Caco-2 (cell line): ENCODE measurements at regions not wholly inside any gene's neighbourhood (a gene's known extent, or its start where the extent isn't known, plus 50 kb on each side); places are given as distances from the start of the nearest gene placed in this dataset.
A peak's percentile ranks its signal among the peaks of the same experiment; 100 is the strongest.

Source experiments
- BruUV-seq: library from RNA; stranded (reverse); fragments of 400-500 nt; replicated peaks from 2 replicates; lab custom pipeline; 2021; lab: Mats Ljungman, UMichigan
- CTCF ChIA-PET: fragments of 300-600 bp; sonication (Branson Sonifier 250); formaldehyde crosslinking; loops from one replicate; lab custom pipeline; 2022; ENCODE audit warnings: antibody characterized with exemption; lab: Charles Lee
- POLR2A ChIA-PET: fragments of 300-600 bp; sonication (Branson Sonifier 250); formaldehyde crosslinking; loops from one replicate; lab custom pipeline; 2022; ENCODE audit warnings: antibody characterized with exemption; lab: Charles Lee
- DNase-seq, 2 experiments: peaks; one replicate each; pipeline versions ENCODE4 v3.0.0 to v3.0.0-alpha.2; 2020 to 2022
- H3K27me3 ChIP-seq: replicated peaks from 2 replicates; pipeline ENCODE4 v1.6.0; 2011; ENCODE audit warnings: low read length; ENCODE audit not compliant: control insufficient read depth, insufficient read depth
- H3K36me3 ChIP-seq: 2 replicates; pipeline ENCODE4 v1.5.1; 2011; ENCODE audit warnings: low read length; ENCODE audit not compliant: control insufficient read depth, insufficient read depth
- H3K4me1 ChIP-seq: fragments of 250-450 bp; sonication (Bioruptor Pico); 2 replicates; pipeline ENCODE4 v1.5.1; 2020; ENCODE audit warnings: mild to moderate bottlenecking
- H3K4me3 ChIP-seq: 2 replicates; pipeline ENCODE4 v1.5.1; 2011; ENCODE audit warnings: low read depth, mild to moderate bottlenecking, control low read depth, low read length
- H3K9me3 ChIP-seq: fragments of 250-450 bp; sonication (Bioruptor Pico); 2 replicates; pipeline ENCODE4 v1.5.1; 2020; ENCODE audit warnings: mild to moderate bottlenecking, moderate library complexity
- H3K27ac Mint-ChIP-seq: one replicate; pipeline ENCODE4 v1.8.0; 2022; ENCODE audit warnings: mixed read lengths; ENCODE audit not compliant: unreplicated experiment
- H3K27me3 Mint-ChIP-seq: one replicate; pipeline ENCODE4 v1.8.0; 2022; ENCODE audit warnings: mixed read lengths; ENCODE audit not compliant: insufficient read depth, unreplicated experiment
- H3K36me3 Mint-ChIP-seq: one replicate; pipeline ENCODE4 v1.8.0; 2022; ENCODE audit warnings: mild to moderate bottlenecking, mixed read lengths; ENCODE audit not compliant: insufficient read depth, unreplicated experiment
- H3K4me1 Mint-ChIP-seq: one replicate; pipeline ENCODE4 v1.8.0; 2022; ENCODE audit warnings: low read depth, mixed read lengths; ENCODE audit not compliant: unreplicated experiment
- H3K4me3 Mint-ChIP-seq: one replicate; pipeline ENCODE4 v1.8.0; 2022; ENCODE audit warnings: mild to moderate bottlenecking, moderate library complexity, mixed read lengths; ENCODE audit not compliant: unreplicated experiment
- H3K9me3 Mint-ChIP-seq: one replicate; pipeline ENCODE4 v1.8.0; 2022; ENCODE audit warnings: mixed read lengths; ENCODE audit not compliant: unreplicated experiment
- intact Hi-C: fragments of 100-400 bp; cut with micrococcal nuclease; formaldehyde crosslinking; loops from one replicate; pipeline ENCODE4 v1.10.0; 2022; ENCODE audit not compliant: unreplicated experiment
- TF ChIP-seq, protein P1 (sequence below), 2 experiments: fragments of 200-600 bp in 1 of 2; IDR thresholded peaks; 1 replicate in 1 of 2; 2 replicates in 1 of 2; pipeline versions ENCODE4 v1.5.1 to v1.8.0; 2011 to 2022; ENCODE audit warnings: antibody characterized with exemption in 1 of 2, control low read depth in 1 of 2, inconsistent platforms in 1 of 2, low read depth in 1 of 2, low read length in 1 of 2, mild to moderate bottlenecking in 1 of 2, moderate library complexity in 1 of 2; ENCODE audit not compliant: insufficient read depth in 1 of 2, severe bottlenecking in 1 of 2, unreplicated experiment in 1 of 2

DNA sequence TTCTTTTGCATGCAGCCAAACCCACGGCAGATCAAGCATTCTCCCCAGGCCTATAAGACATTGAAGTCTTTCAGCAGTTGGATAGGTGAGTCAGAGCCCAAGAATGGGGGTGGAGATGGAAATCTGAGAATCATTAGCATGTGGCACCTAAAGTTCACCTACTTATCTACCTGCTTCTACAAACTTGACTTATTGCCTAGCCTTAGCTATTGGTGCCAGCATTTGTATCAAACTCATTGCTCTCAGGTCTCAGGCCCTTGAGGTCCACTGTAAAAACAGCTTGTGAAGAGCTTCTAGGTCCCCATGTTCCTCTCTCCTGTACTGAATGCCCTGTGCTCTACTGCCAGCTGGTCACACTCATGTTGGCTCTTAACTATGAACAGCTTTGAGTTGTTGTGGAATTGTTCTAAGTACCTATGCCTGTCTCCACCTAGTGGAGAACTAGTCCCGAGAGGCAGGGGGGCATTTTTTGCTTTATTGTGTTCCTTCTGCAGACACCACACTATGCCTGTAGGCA lies 278.4 kb upstream of the SPRED2 start:
- no peaks in the 10 kb centered on the region for H3K27me3 ChIP-seq
- no peak overlapping the region for H3K4me3 ChIP-seq
- H3K36me3 ChIP-seq = no peaks in the 10 kb centered on the region
- DNase-seq = peak in 1 of 2 experiments; percentile 16
- TF ChIP-seq, protein P1, sequence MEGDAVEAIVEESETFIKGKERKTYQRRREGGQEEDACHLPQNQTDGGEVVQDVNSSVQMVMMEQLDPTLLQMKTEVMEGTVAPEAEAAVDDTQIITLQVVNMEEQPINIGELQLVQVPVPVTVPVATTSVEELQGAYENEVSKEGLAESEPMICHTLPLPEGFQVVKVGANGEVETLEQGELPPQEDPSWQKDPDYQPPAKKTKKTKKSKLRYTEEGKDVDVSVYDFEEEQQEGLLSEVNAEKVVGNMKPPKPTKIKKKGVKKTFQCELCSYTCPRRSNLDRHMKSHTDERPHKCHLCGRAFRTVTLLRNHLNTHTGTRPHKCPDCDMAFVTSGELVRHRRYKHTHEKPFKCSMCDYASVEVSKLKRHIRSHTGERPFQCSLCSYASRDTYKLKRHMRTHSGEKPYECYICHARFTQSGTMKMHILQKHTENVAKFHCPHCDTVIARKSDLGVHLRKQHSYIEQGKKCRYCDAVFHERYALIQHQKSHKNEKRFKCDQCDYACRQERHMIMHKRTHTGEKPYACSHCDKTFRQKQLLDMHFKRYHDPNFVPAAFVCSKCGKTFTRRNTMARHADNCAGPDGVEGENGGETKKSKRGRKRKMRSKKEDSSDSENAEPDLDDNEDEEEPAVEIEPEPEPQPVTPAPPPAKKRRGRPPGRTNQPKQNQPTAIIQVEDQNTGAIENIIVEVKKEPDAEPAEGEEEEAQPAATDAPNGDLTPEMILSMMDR (IDR thresholded peaks at IDR 0.05; ENCODE audit: insufficient read depth in 1 of 2, low read depth in 1 of 2, low read length in 1 of 2, severe bottlenecking in 1 of 2, unreplicated experiment in 1 of 2) = peak; percentile 33 to 40
- no peaks in the 10 kb centered on the region for H3K36me3 Mint-ChIP-seq
- intact Hi-C loops = loop anchor here (1.0 kb wide), 1 partner anchor 71 kb away; no protein-coding TSS in a partner anchor
- H3K27me3 Mint-ChIP-seq = peaks cover 17% of the 10 kb centered on the region
- no peak overlapping the region for H3K4me3 Mint-ChIP-seq
- BruUV-seq = no TSS peak
- POLR2A ChIA-PET = no interaction called here
- H3K9me3 Mint-ChIP-seq = no peaks in the 10 kb centered on the region
- H3K27ac Mint-ChIP-seq = no peak overlapping the region
- CTCF ChIA-PET = interaction anchor here (0.7 to 1.8 kb wide), 3 partner anchors 23 to 72 kb away, joined by 3 to 15 read pairs (median 6); no protein-coding TSS in a partner anchor
- H3K4me1 ChIP-seq = no peaks in the 10 kb centered on the region
- H3K4me1 Mint-ChIP-seq = no peaks in the 10 kb centered on the region
- H3K9me3 ChIP-seq = no peaks in the 10 kb centered on the region

DNA sequence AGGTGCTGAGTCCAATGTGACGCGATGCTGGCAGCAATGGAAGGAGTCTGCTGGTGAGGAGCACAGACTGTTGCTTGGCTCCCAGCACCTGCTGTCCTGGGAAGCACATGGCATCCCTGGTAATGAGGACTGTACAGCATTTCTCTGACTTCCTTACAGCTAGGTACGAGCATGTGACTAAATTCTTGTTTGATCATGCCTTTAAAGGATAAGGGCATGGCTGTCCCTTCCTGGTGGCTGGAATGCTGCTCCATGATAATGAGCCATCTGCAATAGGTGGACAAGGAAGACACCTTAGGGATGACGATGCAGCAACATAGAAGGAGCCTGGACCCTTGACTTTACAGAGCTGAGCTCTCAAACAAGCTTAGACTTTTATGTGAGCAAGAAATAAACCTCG lies 278.0 kb upstream of the SPRED2 start:
- Histone ChIP-seq H3K4me3 (no peak overlapping the region), H3K36me3 (no peaks in the 10 kb centered on the region), H3K27me3 (no peaks in the 10 kb centered on the region), H3K9me3 (no peaks in the 10 kb centered on the region), H3K4me1 (no peaks in the 10 kb centered on the region)
- TF ChIP-seq, protein P1 (IDR thresholded peaks at IDR 0.05; ENCODE audit: insufficient read depth in 1 of 2, low read depth in 1 of 2, low read length in 1 of 2, severe bottlenecking in 1 of 2, unreplicated experiment in 1 of 2) = no peak
- intact Hi-C loops = no loop called here
- Mint-ChIP-seq H3K9me3 (no peaks in the 10 kb centered on the region), H3K27me3 (peaks cover 17% of the 10 kb centered on the region), H3K4me3 (no peak overlapping the region), H3K36me3 (no peaks in the 10 kb centered on the region), H3K4me1 (no peaks in the 10 kb centered on the region), H3K27ac (no peak overlapping the region)
- no peak for DNase-seq
- ChIA-PET POLR2A (no interaction called here), CTCF (interaction anchor here (0.7 to 1.8 kb wide), 3 partner anchors 23 to 72 kb away, joined by 3 to 15 read pairs (median 6); no protein-coding TSS in a partner anchor)
- no TSS peak for BruUV-seq

DNA sequence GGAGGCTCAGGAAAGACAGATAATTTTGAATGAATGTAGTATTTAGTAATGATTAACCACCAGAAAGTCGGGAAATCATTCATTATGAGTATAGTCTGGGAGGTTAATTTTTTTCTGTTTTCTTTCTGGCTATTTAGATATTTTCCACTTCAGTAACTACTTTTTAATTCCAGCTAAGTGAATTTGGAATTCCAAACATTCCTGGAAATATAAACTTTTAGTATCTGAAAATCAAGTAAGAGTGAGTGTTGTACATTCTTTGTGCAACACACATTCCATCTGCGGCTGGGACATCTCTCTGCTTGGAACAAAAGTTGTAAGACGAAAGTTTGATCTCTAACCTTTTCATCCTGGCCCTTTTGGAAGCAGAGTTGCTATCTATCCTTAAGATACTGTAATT lies 275.7 kb upstream of the SPRED2 start:
- POLR2A ChIA-PET = no interaction called here
- Mint-ChIP-seq H3K9me3 (no peaks in the 10 kb centered on the region), H3K4me3 (no peak overlapping the region), H3K27me3 (peaks cover 23% of the 10 kb centered on the region), H3K4me1 (no peaks in the 10 kb centered on the region), H3K36me3 (no peaks in the 10 kb centered on the region), H3K27ac (no peak overlapping the region)
- Histone ChIP-seq H3K4me1 (no peaks in the 10 kb centered on the region), H3K36me3 (no peaks in the 10 kb centered on the region), H3K9me3 (no peaks in the 10 kb centered on the region), H3K27me3 (no peaks in the 10 kb centered on the region), H3K4me3 (no peak overlapping the region)
- intact Hi-C loops = no loop called here
- no peak for DNase-seq
- no TSS peak for BruUV-seq
- CTCF ChIA-PET = no interaction called here
- TF ChIP-seq, protein P1 (IDR thresholded peaks at IDR 0.05; ENCODE audit: insufficient read depth in 1 of 2, low read depth in 1 of 2, low read length in 1 of 2, severe bottlenecking in 1 of 2, unreplicated experiment in 1 of 2) = no peak
